Right lobe of liver (tissue), 6 donors: ENCODE measurements at regions not wholly inside any gene's neighbourhood (a gene's known extent, or its start where the extent isn't known, plus 50 kb on each side); places are given as distances from the start of the nearest gene placed in this dataset.

Experiments used
- ATAC-seq, 4 donors: fragments of 200-7000 bp; cut with Tn5 transposase; one replicate each; pipeline ENCODE4 v1.9.1; 2020; ENCODE audit warnings: mild to moderate bottlenecking in 4 of 4, moderate library complexity in 4 of 4
- DNase-seq, 3 donors: peaks; one replicate each; pipeline ENCODE4 v3.0.0-alpha.2; 2020
- H3K27ac ChIP-seq, 3 donors: fragments of 200-600 bp; one replicate each; pipeline ENCODE4 v1.8.0; 2022
- H3K27me3 ChIP-seq, 2 donors: fragments of 200-600 bp; one replicate each; pipeline ENCODE4 v1.8.0; 2022
- H3K36me3 ChIP-seq, 4 donors: fragments of 200-600 bp; sonication (generic) in 1 of 4; one replicate each; pipeline versions ENCODE4 v1.5.1 to v1.8.0; 2017 to 2022; ENCODE audit warnings: control low read depth in 1 of 4
- H3K4me1 ChIP-seq, 4 donors: fragments of 200-600 bp; sonication (generic) in 1 of 4; one replicate each; pipeline versions ENCODE4 v1.5.1 to v1.8.0; 2017 to 2022; ENCODE audit warnings: control low read depth in 1 of 4
- H3K4me3 ChIP-seq, 3 donors: fragments of 200-600 bp; one replicate each; pipeline ENCODE4 v1.8.0; 2022
- H3K9me3 ChIP-seq, 4 donors: fragments of 200-600 bp; sonication (generic) in 1 of 4; one replicate each; pipeline versions ENCODE4 v1.5.1 to v1.8.0; 2017 to 2022; ENCODE audit warnings: control low read depth in 1 of 4
- CTCF ChIP-seq, 4 donors: fragments of 200-600 bp in 3 of 4; fragments of 450-650 bp in 1 of 4; IDR thresholded peaks; one replicate each; pipeline versions ENCODE4 v1.5.1 to v1.8.0; 2016 to 2022; ENCODE audit warnings: antibody characterized with exemption in 4 of 4, mild to moderate bottlenecking in 2 of 4
- POLR2A ChIP-seq: fragments of 450-650 bp; IDR thresholded peaks from one replicate; pipeline ENCODE4 v1.6.1; 2017; ENCODE audit warnings: antibody characterized with exemption, mild to moderate bottlenecking
- WGBS: methylation state at CpG from one replicate; pipeline ENCODE4 v1.1.6; 2018; ENCODE audit warnings: low coverage, low lambda C conversion rate; ENCODE audit not compliant: insufficient coverage; ENCODE audit errors: missing lambda C conversion rate; 5-methylcytosine and 5-hydroxymethylcytosine counted together
- intact Hi-C, 2 donors: fragments of 100-400 bp; cut with DNase I; formaldehyde crosslinking; loops; one replicate each; pipeline versions ENCODE4 v1.11.2 to v1.14.1; 2022
- donor health status: DM: no; HTN: yes; CAD: no.
- donor health status: DM: no; HTN: no; CAD: no.
- donor health status: DM: no; HTN: no; CAD: no.
- donor health status: DM: no; HTN: yes; CAD: no.
- donor health status: DM: no; HTN: yes; CAD: no.

DNA sequence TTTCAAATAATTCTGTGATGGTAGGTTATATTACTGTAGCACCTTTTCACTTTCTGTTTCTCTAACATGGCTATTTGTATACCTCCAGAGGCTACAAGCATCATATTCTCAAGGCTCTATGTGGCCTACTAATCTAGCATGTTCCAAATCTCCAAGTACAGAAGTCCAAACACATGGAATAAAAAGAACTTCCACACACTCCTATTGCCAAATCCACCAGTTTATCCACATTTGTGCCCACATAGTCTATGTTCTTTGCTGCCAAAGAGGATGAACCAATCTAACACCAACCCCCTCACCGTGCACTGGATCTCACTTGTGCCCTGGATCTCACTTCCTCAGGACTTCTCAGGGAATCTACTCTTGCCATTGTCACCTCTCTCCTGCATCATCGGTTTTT lies 247.3 kb upstream of the RBBP8 start:
- Histone ChIP-seq H3K27me3 (no peaks in the 10 kb centered on the region), H3K4me3 (no peak overlapping the region), H3K9me3 (no peaks in the 10 kb centered on the region), H3K27ac (peak overlapping the region in 2 of 3 donors; percentile 87 to 93), H3K36me3 (no peaks in the 10 kb centered on the region), H3K4me1 (peaks cover 0 to 54% (median 16%) of the 10 kb centered on the region in 4 donors)
- intact Hi-C loops: no loop called here
- ATAC-seq: peak in 1 of 4 donors; percentile 2
- no peak for DNase-seq
- no peak for TF ChIP-seq POLR2A
- TF ChIP-seq CTCF (IDR thresholded peaks at IDR 0.05): no peak
- WGBS: 35% methylated on average over 2 of the region's 2 CpGs

GRCh38 chr18:22687892-22688680 lies 245.0 kb upstream of the RBBP8 start:
- TF ChIP-seq CTCF (IDR thresholded peaks at IDR 0.05): no peak
- no peak for TF ChIP-seq POLR2A
- intact Hi-C loops: no loop called here
- Histone ChIP-seq H3K27me3 (no peaks in the 10 kb centered on the region), H3K4me3 (no peak overlapping the region), H3K4me1 (peaks cover 0 to 43% (median 10%) of the 10 kb centered on the region in 4 donors), H3K27ac (peak overlapping the region in 2 of 3 donors; percentile 68 to 76), H3K9me3 (no peaks in the 10 kb centered on the region), H3K36me3 (no peaks in the 10 kb centered on the region)
- WGBS: 17% methylated on average over 3 of the region's 3 CpGs
- DNase-seq (no peak), ATAC-seq (peak in 3 of 4 donors; percentile 19 to 24 (median 23))

- H3K4me1 ChIP-seq: peaks cover 0 to 38% (median 7%) of the 10 kb centered on the region in 4 donors
- peak overlapping the region; percentile 14 to 76 (median 68) for H3K27ac ChIP-seq
- DNase-seq (peak in 1 of 3 donors; percentile 68), ATAC-seq (peak; percentile 50 to 71 (median 69))
- no peaks in the 10 kb centered on the region for H3K36me3 ChIP-seq
- H3K27me3 ChIP-seq: no peaks in the 10 kb centered on the region
- 27% methylated on average over 4 of the region's 4 CpGs for WGBS
- TF ChIP-seq CTCF (IDR thresholded peaks at IDR 0.05): no peak
- TF ChIP-seq POLR2A: no peak
- H3K9me3 ChIP-seq: no peaks in the 10 kb centered on the region
- H3K4me3 ChIP-seq: no peak overlapping the region
- intact Hi-C loops: no loop called here
These were observed 244.1 kb upstream of the RBBP8 start for GRCh38 chr18:22688877-22689496.

DNA sequence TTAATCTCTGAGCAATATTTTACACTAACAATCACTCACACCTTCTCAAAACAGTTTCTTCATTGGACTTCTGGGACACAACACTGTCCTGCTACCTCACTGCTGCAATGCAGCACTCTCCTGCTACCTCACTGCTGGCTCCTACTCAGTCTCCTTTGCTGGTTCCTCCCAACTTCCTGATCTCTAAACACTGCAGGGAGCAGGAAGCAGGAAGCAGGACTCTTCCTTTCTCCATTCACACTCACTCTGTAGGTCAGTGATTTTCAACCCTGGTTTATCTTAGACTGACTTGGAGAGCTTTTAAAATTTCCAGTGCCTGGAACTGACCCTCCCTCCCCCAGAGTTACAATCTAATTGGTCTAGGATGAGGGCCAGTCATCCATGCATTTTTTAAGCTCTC lies 243.4 kb upstream of the RBBP8 start:
- Histone ChIP-seq H3K4me3 (no peak overlapping the region), H3K9me3 (no peaks in the 10 kb centered on the region), H3K36me3 (no peaks in the 10 kb centered on the region), H3K27me3 (no peaks in the 10 kb centered on the region), H3K4me1 (peaks cover 0 to 33% (median 5%) of the 10 kb centered on the region in 4 donors), H3K27ac (peak overlapping the region; percentile 14 to 76 (median 68))
- TF ChIP-seq CTCF (IDR thresholded peaks at IDR 0.05) (no peak), POLR2A (no peak)
- peak; percentile 13 to 61 (median 48) for ATAC-seq
- intact Hi-C loops: no loop called here
- DNase-seq: no peak
